Esophagus muscularis mucosa (tissue), 4 donors: ENCODE measurements at regions not wholly inside any gene's neighbourhood (a gene's known extent, or its start where the extent isn't known, plus 50 kb on each side); places are given as distances from the start of the nearest gene placed in this dataset.
"Not testable (repeated sequence)": the region's sequence is repeated elsewhere in the genome, so short reads cannot be mapped to it uniquely, and the experiment has no call there.

ENCODE experiments used
- DNase-seq: peaks from one replicate; pipeline ENCODE4 v3.0.0-alpha.2; 2017; ENCODE audit errors: extremely low spot score
- H3K27ac ChIP-seq, 4 donors: fragments of 200-600 bp; sonication (generic); replicated peaks in 1 of 4; 1 replicate in 3 of 4; 2 replicates in 1 of 4; pipeline ENCODE4 v1.5.1; 2016 to 2019; ENCODE audit warnings: mild to moderate bottlenecking in 1 of 4
- H3K27me3 ChIP-seq, 4 donors: fragments of 200-600 bp; sonication (generic); one replicate each; pipeline versions ENCODE4 v1.5.1 to v1.6.0; 2016 to 2019
- H3K36me3 ChIP-seq, 4 donors: fragments of 200-600 bp; sonication (generic); one replicate each; pipeline ENCODE4 v1.5.1; 2016 to 2019
- H3K4me1 ChIP-seq, 4 donors: fragments of 200-600 bp; sonication (generic); one replicate each; pipeline ENCODE4 v1.5.1; 2016 to 2019
- H3K4me3 ChIP-seq, 4 donors: fragments of 200-600 bp; sonication (generic); 1 replicate in 2 of 4; 2 replicates in 2 of 4; pipeline ENCODE4 v1.5.1; 2016 to 2019; ENCODE audit warnings: mild to moderate bottlenecking in 4 of 4, moderate library complexity in 1 of 4
- H3K9me3 ChIP-seq, 4 donors: fragments of 200-600 bp; sonication (generic); 1 replicate in 3 of 4; 2 replicates in 1 of 4; pipeline ENCODE4 v1.5.1; 2016 to 2019
- WGBS: methylation state at CpG from one replicate; pipeline ENCODE4 v1.1.5; 2018; 5-methylcytosine and 5-hydroxymethylcytosine counted together
- intact Hi-C: fragments of 100-400 bp; cut with DNase I; formaldehyde crosslinking; loops from one replicate; pipeline ENCODE4 v1.15.1; 2023
- small RNA-seq, 3 donors: library from RNA; depleted of rRNA; stranded (forward); fragments of <200 nt; gene quantifications; one replicate each; pipeline ENCODE3, GENCODE V24; 2016

DNA sequence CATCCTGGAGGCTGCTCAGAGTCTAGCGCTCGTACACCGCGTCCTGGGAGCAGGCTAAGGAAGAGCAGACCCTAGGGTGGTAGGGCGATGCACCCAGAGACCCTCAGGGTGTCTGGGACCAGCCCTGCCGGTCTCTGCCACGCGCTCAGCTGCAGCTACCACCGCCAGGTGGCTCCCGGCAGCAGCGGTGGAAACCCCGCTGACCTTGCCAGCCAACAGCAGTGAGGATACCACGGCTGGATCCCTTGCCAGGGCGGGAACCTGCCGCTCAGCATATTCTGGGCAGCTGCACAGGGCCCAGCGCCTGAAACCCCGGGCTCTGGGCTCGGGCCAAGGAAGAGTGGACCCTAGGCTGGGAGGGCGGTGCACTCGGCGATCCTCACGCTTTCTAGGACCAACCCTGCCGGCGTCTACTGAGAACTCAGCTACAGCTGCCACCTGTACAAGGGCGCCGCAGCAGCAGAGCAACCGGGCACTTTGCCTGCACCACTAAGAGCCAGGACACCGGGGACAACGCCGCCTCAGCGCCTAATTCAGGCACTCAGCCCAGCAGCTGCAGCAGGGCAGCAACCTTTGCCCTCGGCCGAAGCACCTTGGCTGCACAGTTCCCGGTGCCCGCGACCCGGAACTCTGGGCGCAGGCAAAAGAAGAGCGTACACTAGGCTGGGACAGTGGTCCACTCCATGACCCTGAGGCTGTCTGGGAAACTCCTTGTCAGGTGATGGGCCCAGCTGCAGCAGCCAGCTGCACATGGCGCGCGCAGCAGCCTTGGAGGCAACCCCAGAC, 80.8 kb downstream of the POTEB2 start:
- H3K27me3 ChIP-seq, intact Hi-C loops, DNase-seq, H3K36me3 ChIP-seq, H3K4me3 ChIP-seq, H3K4me1 ChIP-seq, H3K9me3 ChIP-seq, H3K27ac ChIP-seq: not testable (repeated sequence)
- WGBS: no CpG with 5 or more reads among the region's 42 CpGs

DNA sequence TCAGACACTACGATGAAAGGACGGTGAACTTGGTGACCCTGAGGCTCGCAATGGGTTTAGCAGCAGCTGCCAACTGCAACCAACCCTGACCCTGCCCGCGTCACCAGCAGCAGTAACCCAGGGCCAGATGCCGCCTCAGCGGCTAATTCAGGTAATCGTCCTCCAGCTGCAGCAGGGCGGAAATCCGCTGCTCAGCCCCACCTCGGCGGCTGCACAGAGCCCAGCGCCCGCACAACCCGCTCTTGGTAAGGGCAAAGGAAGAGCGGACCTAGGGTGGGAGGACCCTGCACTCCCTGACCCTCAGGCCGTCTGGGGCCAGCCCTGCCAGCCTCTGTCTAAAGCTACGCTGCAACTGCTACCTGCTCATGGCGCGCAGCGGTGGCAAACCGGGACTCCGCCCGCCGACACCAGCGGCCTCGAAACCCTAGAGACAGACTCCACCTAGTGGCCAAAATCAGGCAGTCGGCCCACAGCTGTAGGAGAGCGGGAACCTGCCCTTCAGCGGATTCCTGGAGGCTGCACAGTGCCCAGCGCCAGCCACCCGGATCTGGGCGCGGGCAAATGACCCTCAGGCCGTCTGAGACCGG, 82.4 kb downstream of the POTEB2 start:
- H3K4me3 ChIP-seq: not testable (repeated sequence)

DNA sequence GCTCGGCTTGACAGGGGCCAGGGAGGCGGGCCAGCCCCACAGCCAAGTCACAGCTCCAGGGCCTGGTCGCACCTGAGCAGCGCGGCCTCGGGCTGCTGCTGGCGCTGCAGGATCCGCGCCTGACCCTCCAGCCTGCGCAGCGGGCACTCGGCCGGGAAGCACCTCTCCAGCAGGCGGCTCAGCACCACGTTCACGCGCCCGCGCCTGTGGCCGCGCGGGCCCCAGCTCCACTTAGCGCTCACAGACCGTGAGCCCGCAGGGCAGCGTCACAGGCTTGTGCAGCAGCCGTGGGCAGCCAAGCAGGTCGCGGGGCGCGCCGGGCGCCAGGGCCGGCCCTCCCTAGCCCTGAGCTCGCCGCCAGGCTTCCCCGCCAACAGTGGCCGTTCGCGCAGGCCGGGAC, 90.7 kb downstream of the POTEB2 start:
- H3K9me3 ChIP-seq, H3K36me3 ChIP-seq, DNase-seq, H3K4me3 ChIP-seq, H3K4me1 ChIP-seq, intact Hi-C loops, H3K27me3 ChIP-seq, H3K27ac ChIP-seq: not testable (repeated sequence)
- no CpG with 5 or more reads among the region's 41 CpGs for WGBS

More for the DNA sequence above, 82.4 kb downstream of the POTEB2 start:
- no CpG with 5 or more reads among the region's 36 CpGs for WGBS
- H3K27me3 ChIP-seq, H3K4me1 ChIP-seq, DNase-seq, H3K9me3 ChIP-seq, H3K27ac ChIP-seq, H3K36me3 ChIP-seq, intact Hi-C loops: not testable (repeated sequence)

DNA sequence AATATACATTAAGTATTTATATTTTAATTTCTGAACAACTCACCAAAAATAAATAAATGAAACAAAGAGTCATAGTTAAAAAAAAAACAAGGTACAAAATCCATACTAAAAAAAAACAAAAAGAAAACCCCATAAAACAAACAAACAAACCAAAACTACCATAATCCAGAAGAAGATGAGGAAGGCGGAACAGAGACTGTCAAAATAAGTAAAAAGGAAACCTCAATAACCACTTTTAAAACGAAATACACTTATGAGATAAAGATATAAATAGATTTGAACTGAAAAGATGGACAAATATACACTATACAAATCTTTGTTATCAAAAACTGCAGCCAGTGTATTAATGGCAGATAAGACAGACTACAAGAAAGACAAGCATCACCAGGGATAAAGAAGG, 98.2 kb downstream of the POTEB2 start:
- H3K27me3 ChIP-seq, H3K4me1 ChIP-seq, H3K4me3 ChIP-seq, H3K36me3 ChIP-seq, H3K9me3 ChIP-seq, DNase-seq, intact Hi-C loops, H3K27ac ChIP-seq: not testable (repeated sequence)
- no CpG with 5 or more reads among the region's 2 CpGs for WGBS

DNA sequence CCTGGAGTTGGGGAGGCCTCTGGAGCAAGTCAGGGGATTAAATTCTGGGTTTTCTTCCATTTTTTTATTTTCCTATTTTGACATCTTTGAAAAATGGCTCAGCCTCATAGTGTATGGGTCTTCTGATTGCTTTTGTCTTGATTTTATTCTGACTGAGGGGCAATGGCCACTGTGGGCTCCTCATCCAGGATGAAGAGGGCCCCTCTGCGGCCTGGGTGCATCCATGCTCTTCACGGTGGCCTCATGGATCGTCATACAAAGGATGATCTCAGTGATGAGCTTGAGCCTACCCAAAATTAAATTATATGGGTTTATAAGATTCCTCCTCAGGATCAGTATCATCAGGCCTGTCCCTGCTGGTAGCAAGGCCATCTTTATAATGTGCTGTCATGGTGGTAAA, 103.7 kb downstream of the POTEB2 start:
- intact Hi-C loops, H3K27me3 ChIP-seq, H3K4me1 ChIP-seq, H3K4me3 ChIP-seq, H3K27ac ChIP-seq, DNase-seq, H3K9me3 ChIP-seq, H3K36me3 ChIP-seq: not testable (repeated sequence)
- no CpG with 5 or more reads among the region's 3 CpGs for WGBS

DNA sequence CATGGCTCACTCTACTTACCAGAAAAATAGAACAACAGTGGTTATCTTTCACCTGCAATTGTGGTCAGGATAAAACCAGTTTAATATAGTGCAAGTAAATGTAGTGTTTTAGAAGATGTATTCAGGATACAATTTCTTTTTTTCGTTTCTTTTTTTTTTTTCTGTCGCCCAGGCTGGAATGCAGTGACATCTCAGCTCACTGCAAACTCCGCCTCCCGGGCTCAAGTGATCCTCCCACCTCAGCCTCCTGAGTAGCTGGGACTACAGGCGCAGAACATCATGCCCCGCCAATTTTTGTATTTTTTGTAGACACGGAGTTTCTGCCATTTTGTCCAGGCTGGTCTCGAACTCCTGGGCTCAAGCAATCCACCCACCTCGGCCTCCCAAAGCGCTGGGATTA, 109.7 kb downstream of the POTEB2 start:
- intact Hi-C loops, H3K4me3 ChIP-seq, H3K4me1 ChIP-seq, H3K27me3 ChIP-seq, H3K27ac ChIP-seq, H3K36me3 ChIP-seq, DNase-seq, H3K9me3 ChIP-seq: not testable (repeated sequence)
- no CpG with 5 or more reads among the region's 10 CpGs for WGBS

DNA sequence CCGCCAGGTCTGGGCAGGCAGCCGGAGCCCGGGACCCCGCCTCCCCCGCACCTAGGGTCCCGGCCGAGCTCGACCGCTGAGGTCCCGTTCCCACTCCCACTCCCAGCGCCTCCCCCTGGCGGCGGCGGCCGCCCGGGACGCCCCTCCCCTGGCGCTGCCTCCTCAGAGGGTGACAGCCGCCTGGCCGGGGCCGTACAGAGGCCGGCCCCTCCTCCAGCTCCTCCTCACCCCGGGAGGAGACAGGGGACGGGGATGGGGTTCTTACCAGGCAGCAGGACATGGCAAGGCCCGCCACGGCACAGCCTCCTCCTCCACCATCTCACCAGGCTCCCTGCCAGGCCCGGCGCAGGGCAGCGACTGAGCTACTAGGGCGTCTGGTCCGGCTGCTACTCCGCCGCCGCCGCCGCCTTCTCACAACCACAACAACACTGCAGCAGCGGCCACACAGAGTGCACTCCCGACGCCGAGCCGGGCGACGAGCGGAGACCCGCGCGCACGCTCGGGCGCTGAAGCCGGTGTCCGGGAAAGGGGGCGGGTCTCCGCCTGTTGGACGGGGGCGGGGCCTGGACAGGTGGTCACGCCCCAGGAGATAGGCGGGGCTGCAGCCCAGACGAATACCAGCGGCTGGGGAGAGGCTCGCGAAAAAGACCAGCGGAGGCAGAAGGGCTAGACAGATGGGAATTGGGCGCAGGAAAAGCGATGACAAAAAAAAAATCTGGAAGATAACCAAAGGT, 110.3 kb downstream of the POTEB2 start:
- H3K4me1 ChIP-seq, H3K9me3 ChIP-seq, intact Hi-C loops, H3K27ac ChIP-seq, H3K36me3 ChIP-seq, DNase-seq, H3K27me3 ChIP-seq: not testable (repeated sequence)
- WGBS: 38% methylated on average over 7 of the region's 65 CpGs
- peak overlapping the region in 1 of 4 donors; percentile 42 for H3K4me3 ChIP-seq

DNA sequence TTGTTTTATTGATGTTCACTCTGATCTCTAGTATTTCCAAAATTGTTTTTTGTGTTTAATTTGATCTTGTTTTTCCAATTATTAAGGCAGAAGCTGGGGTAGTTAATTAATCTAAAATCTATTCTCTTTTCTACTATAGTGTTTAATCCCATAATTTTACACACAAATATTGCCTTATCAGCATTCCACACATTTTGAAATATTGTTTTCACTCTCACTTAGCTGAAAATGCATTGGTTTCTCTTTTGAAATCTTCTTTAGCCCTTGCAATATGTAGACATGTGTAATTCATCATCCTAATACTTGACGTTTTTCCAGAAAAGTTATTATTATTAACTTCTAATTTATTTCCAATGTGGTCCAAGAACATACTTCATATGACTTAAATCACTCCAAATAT, 132.6 kb downstream of the POTEB2 start:
- WGBS: 16% methylated on average over 1 of the region's 1 CpG
- H3K4me3 ChIP-seq, H3K27ac ChIP-seq, intact Hi-C loops, H3K4me1 ChIP-seq, H3K36me3 ChIP-seq, DNase-seq, H3K9me3 ChIP-seq, H3K27me3 ChIP-seq: not testable (repeated sequence)

Small RNAs in the stretch of these regions (small RNA-seq; reads per million reads assigned to genes)
- 0 reads per million in 3 donors for gene RNU6-498P
